Prostate gland (tissue), 2 donors: ENCODE measurements at regions not wholly inside any gene's neighbourhood (a gene's known extent, or its start where the extent isn't known, plus 50 kb on each side); places are given as distances from the start of the nearest gene placed in this dataset.

Experiments used
- DNase-seq: peaks from one replicate; pipeline ENCODE4 v3.0.0-alpha.2; 2019; ENCODE audit warnings: low spot score
- H3K27ac ChIP-seq, 2 donors: fragments of 200-600 bp; sonication (generic); 2 replicates each; pipeline ENCODE4 v1.5.1; 2017 to 2019
- H3K27me3 ChIP-seq: fragments of 200-600 bp; sonication (generic); replicated peaks from 2 replicates; pipeline ENCODE4 v1.5.1; 2019; ENCODE audit not compliant: insufficient read depth
- H3K36me3 ChIP-seq, 2 donors: fragments of 200-600 bp; sonication (generic); 1 replicate in 1 of 2; 2 replicates in 1 of 2; pipeline versions ENCODE4 v1.5.1 to v1.8.1; 2017 to 2019
- H3K4me1 ChIP-seq: fragments of 200-600 bp; sonication (generic); replicated peaks from 2 replicates; pipeline ENCODE4 v1.5.1; 2019
- H3K4me3 ChIP-seq, 2 donors: fragments of 200-600 bp; sonication (generic); 2 replicates each; pipeline ENCODE4 v1.5.1; 2017 to 2019
- H3K9me3 ChIP-seq: fragments of 200-600 bp; sonication (generic); 2 replicates; pipeline ENCODE4 v1.5.1; 2017
- POLR2A ChIP-seq: fragments of 450-650 bp; IDR thresholded peaks from one replicate; pipeline ENCODE4 v1.6.1; 2016; ENCODE audit warnings: antibody characterized with exemption, mild to moderate bottlenecking
- POLR2AphosphoS5 ChIP-seq: sonication (generic); formaldehyde crosslinking; IDR thresholded peaks from one replicate; pipeline ENCODE4 v1.6.1; 2017; ENCODE audit warnings: antibody characterized with exemption
- WGBS: methylation state at CpG from one replicate; pipeline ENCODE4 v1.1.5; 2018; 5-methylcytosine and 5-hydroxymethylcytosine counted together
- intact Hi-C: fragments of 100-400 bp; cut with DNase I; formaldehyde crosslinking; loops from one replicate; pipeline ENCODE4 v1.14.2; 2022
- TF ChIP-seq, protein P1 (sequence below), 4 experiments: fragments of 200-600 bp in 2 of 4; fragments of 450-650 bp in 2 of 4; sonication (generic) in 2 of 4; IDR thresholded peaks; 1 replicate in 3 of 4; 2 replicates in 1 of 4; pipeline ENCODE4 v1.5.1; 2016 to 2019; ENCODE audit warnings: antibody characterized with exemption in 4 of 4, mild to moderate bottlenecking in 2 of 4, moderate library complexity in 2 of 4

DNA sequence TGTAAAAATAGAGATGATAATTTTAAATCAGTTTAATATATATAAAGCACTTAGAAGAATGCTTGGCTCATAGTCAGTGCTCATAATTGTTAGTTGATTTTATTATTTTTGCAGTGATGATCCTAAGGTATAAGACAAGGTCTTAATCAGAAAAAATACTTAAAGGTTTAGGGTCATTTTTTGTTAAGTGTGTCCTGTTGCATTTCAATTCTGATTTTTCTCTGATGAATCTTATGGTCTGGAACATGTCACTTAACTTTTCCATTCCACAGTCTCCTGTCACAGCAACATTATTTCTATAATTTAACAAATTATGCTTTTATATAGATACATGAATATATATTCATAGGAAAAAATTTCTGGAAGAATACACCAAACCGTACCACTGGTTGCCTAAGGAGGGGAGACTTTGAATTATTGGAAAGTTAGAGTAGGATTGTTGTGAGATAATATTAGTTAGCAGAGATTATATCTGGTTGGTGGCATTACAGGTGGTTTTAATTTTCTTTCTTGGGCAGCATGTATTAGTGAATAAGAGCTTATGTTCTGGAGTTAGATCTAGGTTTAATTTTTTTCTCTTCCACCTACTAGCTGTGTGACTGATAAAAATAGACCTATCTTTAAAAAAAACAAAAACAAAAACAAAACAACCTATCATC lies 188.7 kb downstream of the TANC2 start:
- H3K4me1 ChIP-seq, result no peaks in the 10 kb centered on the region
- no peaks in the 10 kb centered on the region for H3K9me3 ChIP-seq
- WGBS, result 96% methylated on average over 1 of the region's 1 CpG
- no peak overlapping the region for H3K27ac ChIP-seq
- TF ChIP-seq POLR2A (no peak), POLR2AphosphoS5 (no peak)
- TF ChIP-seq, protein P1, sequence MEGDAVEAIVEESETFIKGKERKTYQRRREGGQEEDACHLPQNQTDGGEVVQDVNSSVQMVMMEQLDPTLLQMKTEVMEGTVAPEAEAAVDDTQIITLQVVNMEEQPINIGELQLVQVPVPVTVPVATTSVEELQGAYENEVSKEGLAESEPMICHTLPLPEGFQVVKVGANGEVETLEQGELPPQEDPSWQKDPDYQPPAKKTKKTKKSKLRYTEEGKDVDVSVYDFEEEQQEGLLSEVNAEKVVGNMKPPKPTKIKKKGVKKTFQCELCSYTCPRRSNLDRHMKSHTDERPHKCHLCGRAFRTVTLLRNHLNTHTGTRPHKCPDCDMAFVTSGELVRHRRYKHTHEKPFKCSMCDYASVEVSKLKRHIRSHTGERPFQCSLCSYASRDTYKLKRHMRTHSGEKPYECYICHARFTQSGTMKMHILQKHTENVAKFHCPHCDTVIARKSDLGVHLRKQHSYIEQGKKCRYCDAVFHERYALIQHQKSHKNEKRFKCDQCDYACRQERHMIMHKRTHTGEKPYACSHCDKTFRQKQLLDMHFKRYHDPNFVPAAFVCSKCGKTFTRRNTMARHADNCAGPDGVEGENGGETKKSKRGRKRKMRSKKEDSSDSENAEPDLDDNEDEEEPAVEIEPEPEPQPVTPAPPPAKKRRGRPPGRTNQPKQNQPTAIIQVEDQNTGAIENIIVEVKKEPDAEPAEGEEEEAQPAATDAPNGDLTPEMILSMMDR (IDR thresholded peaks at IDR 0.05), result no peak
- no peak overlapping the region for H3K4me3 ChIP-seq
- intact Hi-C loops, result no loop called here
- H3K27me3 ChIP-seq, result no peaks in the 10 kb centered on the region
- H3K36me3 ChIP-seq, result no peaks in the 10 kb centered on the region
- DNase-seq, result no peak

DNA sequence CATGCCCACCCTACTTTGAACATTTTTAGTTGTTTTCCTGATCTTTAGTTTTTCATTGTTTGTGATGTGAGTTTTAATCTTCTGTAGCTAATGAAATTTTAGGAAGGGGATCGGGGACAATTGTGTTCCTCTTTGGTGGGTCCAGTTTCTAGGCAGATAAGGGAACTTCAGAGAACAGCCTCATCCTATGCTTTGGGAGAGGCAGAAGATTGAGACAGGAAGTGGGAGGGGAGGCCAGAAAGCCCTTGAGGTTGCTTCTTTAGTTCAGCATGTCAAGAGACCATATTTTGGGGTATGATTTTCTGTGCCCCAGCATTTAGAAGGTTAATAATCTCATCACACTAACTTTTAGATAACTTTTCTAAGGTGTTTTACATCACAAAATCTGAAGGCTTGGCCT lies 191.0 kb downstream of the TANC2 start:
- no peak for DNase-seq
- H3K4me3 ChIP-seq, result no peak overlapping the region
- intact Hi-C loops, result no loop called here
- H3K27ac ChIP-seq, result no peak overlapping the region
- H3K36me3 ChIP-seq, result no peaks in the 10 kb centered on the region
- WGBS, result 97% methylated on average over 1 of the region's 1 CpG
- TF ChIP-seq POLR2A, result no peak
- TF ChIP-seq, protein P1 (IDR thresholded peaks at IDR 0.05), result no peak
- TF ChIP-seq POLR2AphosphoS5, result no peak
- no peaks in the 10 kb centered on the region for H3K9me3 ChIP-seq
- no peaks in the 10 kb centered on the region for H3K27me3 ChIP-seq
- H3K4me1 ChIP-seq, result no peaks in the 10 kb centered on the region

DNA sequence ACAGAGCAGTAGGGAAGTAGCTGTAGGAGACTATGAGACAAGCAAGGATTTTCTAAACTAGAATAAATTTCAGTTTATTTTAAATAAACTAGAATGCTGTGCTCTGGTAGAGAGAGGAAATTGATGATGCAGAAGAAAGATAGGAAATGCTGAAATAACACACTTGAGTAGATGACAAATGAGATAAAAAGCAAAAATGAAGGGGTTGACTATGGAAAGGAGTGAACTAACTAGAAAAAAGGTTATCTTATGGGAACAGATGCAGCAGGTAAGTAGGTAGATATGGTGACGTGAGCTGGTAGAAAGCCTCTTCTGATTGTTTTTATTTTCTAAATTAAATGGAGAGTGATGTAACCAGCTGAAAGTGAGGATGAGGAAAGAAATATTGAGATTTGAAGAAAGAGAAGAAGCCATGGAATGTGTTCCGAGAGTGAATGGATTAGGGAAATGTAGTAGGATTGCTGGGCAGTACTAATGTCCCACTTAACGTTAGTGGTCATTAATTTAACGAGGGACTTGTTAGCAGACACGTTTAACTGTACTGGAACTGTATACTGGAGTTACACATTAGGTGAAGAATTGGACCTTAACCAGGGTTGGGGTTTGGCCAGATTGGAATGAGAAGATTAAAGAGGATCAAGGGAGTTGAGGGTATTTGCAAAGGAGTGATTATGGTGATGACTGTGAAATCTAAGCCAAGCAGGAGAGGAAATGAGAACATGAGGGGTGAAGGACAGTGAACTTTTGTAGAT lies 196.5 kb downstream of the TANC2 start:
- TF ChIP-seq, protein P1 (IDR thresholded peaks at IDR 0.05), result no peak
- no peak for TF ChIP-seq POLR2A
- TF ChIP-seq POLR2AphosphoS5, result no peak

DNA sequence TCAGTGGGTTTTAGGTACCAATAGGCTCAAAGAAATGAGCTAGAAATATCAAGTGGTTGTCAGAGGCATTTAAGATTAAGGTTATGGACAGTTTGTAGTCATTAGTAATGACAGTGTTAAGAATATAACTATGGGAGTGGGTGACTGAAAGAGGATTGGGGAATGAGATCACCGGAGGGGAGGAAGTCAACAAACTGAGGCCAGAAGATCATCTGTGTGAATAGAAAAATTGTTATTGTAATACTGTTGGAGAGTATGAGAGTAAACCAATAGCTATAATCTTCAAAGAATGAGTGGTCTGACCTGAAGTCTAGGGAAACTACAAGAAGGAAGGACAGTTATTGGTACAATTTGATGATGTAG lies 197.1 kb downstream of the TANC2 start:
- WGBS, result 82% methylated on average over 1 of the region's 1 CpG
- Histone ChIP-seq H3K4me1 (no peaks in the 10 kb centered on the region), H3K27ac (no peak overlapping the region), H3K9me3 (no peaks in the 10 kb centered on the region), H3K36me3 (no peaks in the 10 kb centered on the region), H3K4me3 (no peak overlapping the region), H3K27me3 (no peaks in the 10 kb centered on the region)
- intact Hi-C loops, result no loop called here
- TF ChIP-seq POLR2A (no peak), POLR2AphosphoS5 (no peak)
- TF ChIP-seq, protein P1 (IDR thresholded peaks at IDR 0.05), result no peak
- no peak for DNase-seq

More for the DNA sequence above, 196.5 kb downstream of the TANC2 start:
- no peaks in the 10 kb centered on the region for H3K27me3 ChIP-seq
- H3K27ac ChIP-seq, result no peak overlapping the region
- H3K4me1 ChIP-seq, result no peaks in the 10 kb centered on the region
- intact Hi-C loops, result no loop called here
- no peak overlapping the region for H3K4me3 ChIP-seq
- no peak for DNase-seq
- no peaks in the 10 kb centered on the region for H3K36me3 ChIP-seq
- no peaks in the 10 kb centered on the region for H3K9me3 ChIP-seq
- 74% methylated on average over 5 of the region's 5 CpGs for WGBS

DNA sequence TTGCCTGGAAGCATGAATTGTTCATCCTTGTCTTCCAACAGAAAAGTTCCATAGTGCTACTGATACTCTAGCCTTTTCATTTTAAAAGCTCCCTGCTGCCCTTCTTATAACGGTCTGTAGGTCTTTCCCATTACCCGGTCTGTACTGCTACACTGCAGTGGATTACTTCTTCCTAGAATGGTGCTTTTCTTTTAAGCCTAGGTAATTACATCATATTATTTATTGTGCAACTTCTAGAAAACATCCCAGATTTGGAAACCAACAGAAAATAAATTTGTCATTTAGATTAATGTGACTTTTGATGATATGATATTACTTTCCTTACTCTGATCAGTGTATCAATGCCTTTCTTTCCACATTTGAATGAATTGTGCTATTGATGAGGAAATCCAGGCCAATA lies 199.4 kb downstream of the TANC2 start:
- 82% methylated on average over 2 of the region's 2 CpGs for WGBS
- Histone ChIP-seq H3K36me3 (no peaks in the 10 kb centered on the region), H3K4me3 (no peak overlapping the region), H3K27me3 (no peaks in the 10 kb centered on the region), H3K4me1 (no peaks in the 10 kb centered on the region), H3K27ac (no peak overlapping the region), H3K9me3 (no peaks in the 10 kb centered on the region)
- TF ChIP-seq, protein P1 (IDR thresholded peaks at IDR 0.05), result no peak
- no peak for TF ChIP-seq POLR2AphosphoS5
- TF ChIP-seq POLR2A, result no peak
- no peak for DNase-seq
- intact Hi-C loops, result no loop called here
